SK-N-SH (cell line): ENCODE measurements at regions not wholly inside any gene's neighbourhood (a gene's known extent, or its start where the extent isn't known, plus 50 kb on each side); places are given as distances from the start of the nearest gene placed in this dataset.

ENCODE experiments used
- CTCF ChIA-PET: fragments of 300-600, 350-600 bp; formaldehyde crosslinking; extraction: SDS; loops from one replicate; lab custom pipeline; 2021; lab: Yijun Ruan, JAX
- POLR2A ChIA-PET: fragments of 350-600 bp; sonication (Branson Sonifier 250); formaldehyde crosslinking; extraction: SDS; loops from one replicate; lab custom pipeline; 2020; ENCODE audit warnings: antibody characterized with exemption, inconsistent platforms; lab: Yijun Ruan, JAX
- DNase-seq: peaks from one replicate; pipeline ENCODE4 v3.0.0; 2012
- H2AFZ ChIP-seq: fragments of 200-600 bp; sonication (generic); 2 replicates; pipeline ENCODE4 v1.8.1; 2016; ENCODE audit warnings: antibody characterized with exemption, mild to moderate bottlenecking, low read depth
- H3F3A ChIP-seq: fragments of 200-600 bp; sonication (generic); replicated peaks from 2 replicates; pipeline ENCODE3; 2016; ENCODE audit warnings: antibody characterized with exemption, mild to moderate bottlenecking; ENCODE audit not compliant: insufficient read depth
- H3K27ac ChIP-seq, 2 experiments: fragments of 200-500 bp in 1 of 2; fragments of 200-600 bp in 1 of 2; sonication (Bioruptor generic) in 1 of 2; sonication (generic), shearing (Covaris generic) in 1 of 2; 2 replicates each; pipeline versions ENCODE4 v1.5.1 to v1.6.1; 2014 to 2016; ENCODE audit warnings: low read depth in 2 of 2, inconsistent platforms in 1 of 2, low read length in 1 of 2, mild to moderate bottlenecking in 1 of 2, mixed read lengths in 1 of 2
- H3K27me3 ChIP-seq: fragments of 200-600 bp; sonication (generic), shearing (Covaris generic); 2 replicates; pipeline ENCODE4 v1.6.1; 2016; ENCODE audit warnings: mixed run types; ENCODE audit not compliant: insufficient read depth
- H3K36me3 ChIP-seq, 2 experiments: fragments of 200-500 bp in 1 of 2; fragments of 200-600 bp in 1 of 2; sonication (Bioruptor generic) in 1 of 2; sonication (generic) in 1 of 2; replicated peaks in 1 of 2; 2 replicates each; pipeline versions ENCODE3 to v1.5.1; 2014 to 2016; ENCODE audit warnings: low read length in 1 of 2, mild to moderate bottlenecking in 1 of 2; ENCODE audit not compliant: insufficient read depth in 2 of 2, control insufficient read depth in 1 of 2
- H3K4me1 ChIP-seq, 2 experiments: fragments of 200-500 bp in 1 of 2; fragments of 200-600 bp in 1 of 2; sonication (Bioruptor generic) in 1 of 2; sonication (generic), shearing (Covaris generic) in 1 of 2; 2 replicates each; pipeline versions ENCODE4 v1.5.1 to v1.6.1; 2014 to 2016; ENCODE audit warnings: low read depth in 1 of 2, low read length in 1 of 2, mixed run types in 1 of 2; ENCODE audit not compliant: insufficient read depth in 2 of 2, control insufficient read depth in 1 of 2
- H3K4me2 ChIP-seq: fragments of 200-600 bp; sonication (generic), shearing (Covaris generic); 2 replicates; pipeline ENCODE4 v1.6.1; 2017; ENCODE audit warnings: mixed run types
- H3K4me3 ChIP-seq, 2 experiments: fragments of 200-500 bp in 1 of 2; fragments of 200-600 bp in 1 of 2; sonication (Bioruptor generic) in 1 of 2; sonication (generic), shearing (Covaris generic) in 1 of 2; 2 replicates each; pipeline versions ENCODE4 v1.5.1 to v1.8.1; 2014 to 2016; ENCODE audit warnings: low read depth in 2 of 2, inconsistent platforms in 1 of 2, low read length in 1 of 2, mild to moderate bottlenecking in 1 of 2, mixed read lengths in 1 of 2, moderate library complexity in 1 of 2
- H3K79me2 ChIP-seq: fragments of 200-600 bp; sonication (generic); 2 replicates; pipeline ENCODE4 v1.8.1; 2017; ENCODE audit warnings: mild to moderate bottlenecking; ENCODE audit not compliant: insufficient read depth
- H3K9ac ChIP-seq: fragments of 200-600 bp; sonication (generic); 2 replicates; pipeline ENCODE4 v1.6.1; 2017; ENCODE audit warnings: mixed run types
- H3K9me2 ChIP-seq: fragments of 200-600 bp; sonication (generic); 2 replicates; pipeline ENCODE4 v1.6.1; 2017; ENCODE audit warnings: mixed run types
- H3K9me3 ChIP-seq: fragments of 200-600 bp; sonication (generic); 2 replicates; pipeline ENCODE4 v1.6.1; 2017; ENCODE audit warnings: mixed run types, mild to moderate bottlenecking, moderate library complexity
- H4K20me1 ChIP-seq: fragments of 200-600 bp; sonication (generic); 2 replicates; pipeline ENCODE4 v1.6.1; 2017; ENCODE audit warnings: mild to moderate bottlenecking, mixed run types; ENCODE audit not compliant: insufficient read depth
- CHD2 ChIP-seq: fragments of 150-350 bp; IDR thresholded peaks from 2 replicates; pipeline ENCODE4 v1.6.1; 2018; ENCODE audit warnings: low read length; ENCODE audit not compliant: partially characterized antibody
- FOXJ3 ChIP-seq: sonication (generic); formaldehyde crosslinking; IDR thresholded peaks from 2 replicates; pipeline ENCODE4 v1.5.1; 2020; ENCODE audit warnings: mild to moderate bottlenecking, missing genetic modification reagents
- GATA2 ChIP-seq: sonication (generic); formaldehyde crosslinking; IDR thresholded peaks from 2 replicates; pipeline ENCODE4 v1.5.0; 2020; ENCODE audit warnings: mild to moderate bottlenecking, missing genetic modification reagents
- MXI1 ChIP-seq: IDR thresholded peaks from 2 replicates; pipeline ENCODE4 v1.6.1; 2012; ENCODE audit warnings: mild to moderate bottlenecking, low read depth, low read length, improper control_type of control experiment
- NFIC ChIP-seq: IDR thresholded peaks from 2 replicates; pipeline ENCODE4 v1.4.0; 2012; ENCODE audit warnings: borderline replicate concordance
- POLR2AphosphoS5 ChIP-seq: IDR thresholded peaks from 2 replicates; pipeline ENCODE4 v1.6.1; 2012; ENCODE audit warnings: low read depth, low read length
- RAD21 ChIP-seq: IDR thresholded peaks from 2 replicates; pipeline ENCODE4 v1.6.1; 2012; ENCODE audit warnings: mild to moderate bottlenecking, low read length
- RXRA ChIP-seq: IDR thresholded peaks from 2 replicates; pipeline ENCODE4 v1.4.0; 2012; ENCODE audit warnings: low read depth, mild to moderate bottlenecking, borderline replicate concordance
- SMC3 ChIP-seq: IDR thresholded peaks from 2 replicates; pipeline ENCODE4 v1.6.1; 2012; ENCODE audit warnings: low read depth, low read length, improper control_type of control experiment
- TAF1 ChIP-seq: IDR thresholded peaks from 2 replicates; pipeline ENCODE4 v1.6.1; 2012; ENCODE audit warnings: low read depth, mild to moderate bottlenecking, low read length, moderate library complexity, borderline replicate concordance
- TCF12 ChIP-seq: IDR thresholded peaks from 2 replicates; pipeline ENCODE4 v1.4.0; 2012
- TEAD4 ChIP-seq: IDR thresholded peaks from 2 replicates; pipeline ENCODE4 v1.4.0; 2012; ENCODE audit warnings: mild to moderate bottlenecking, borderline replicate concordance; ENCODE audit not compliant: insufficient read depth
- YY1 ChIP-seq: IDR thresholded peaks from 2 replicates; pipeline ENCODE4 v1.4.0; 2012; ENCODE audit warnings: low read depth, mild to moderate bottlenecking
- whole genome bisulfite sequencing: methylation state at CpG from one replicate; pipeline ENCODE4 v1.1.6; 2017; ENCODE audit warnings: low lambda C conversion rate; 5-methylcytosine and 5-hydroxymethylcytosine counted together
- TF ChIP-seq, protein P1 (sequence below): IDR thresholded peaks from 2 replicates; pipeline ENCODE4 v1.6.1; 2012; ENCODE audit warnings: mild to moderate bottlenecking, low read depth, low read length, moderate library complexity
- TF ChIP-seq, protein P2 (sequence below): fragments of 150-350 bp; IDR thresholded peaks from 2 replicates; pipeline ENCODE4 v1.6.1; 2016; ENCODE audit warnings: mild to moderate bottlenecking, low read depth, low read length
- TF ChIP-seq, protein P3 (sequence below): IDR thresholded peaks from 2 replicates; pipeline ENCODE4 v1.4.0; 2012; ENCODE audit warnings: low read depth, borderline replicate concordance
- TF ChIP-seq, protein P4 (sequence below): fragments of 150-350 bp; IDR thresholded peaks from 2 replicates; pipeline ENCODE4 v1.6.1; 2017; ENCODE audit warnings: antibody characterized with exemption, low read length, low read depth, borderline replicate concordance
- TF ChIP-seq, protein P5 (sequence below): IDR thresholded peaks from 2 replicates; pipeline ENCODE4; 2012

DNA sequence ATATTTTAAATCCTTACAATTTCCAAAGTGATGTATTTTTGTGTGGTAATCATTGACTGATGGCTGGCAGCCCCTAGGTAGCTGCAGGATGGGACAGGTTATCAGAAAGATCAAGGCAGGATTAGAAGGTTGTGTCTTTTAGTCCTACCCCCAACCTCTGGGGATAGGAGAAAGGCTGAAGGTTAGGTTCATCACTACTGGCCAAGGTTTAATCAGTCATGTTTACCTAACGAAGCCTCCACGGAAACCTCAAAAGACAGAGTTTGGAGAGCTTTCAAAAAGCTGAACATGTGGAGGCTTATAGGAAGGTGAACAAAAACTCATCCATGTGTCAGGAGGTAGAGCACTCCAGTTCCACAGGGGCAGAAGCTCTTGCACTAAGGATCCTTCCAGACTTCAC lies 77.5 kb upstream of the CD163 start (continued):
- TF ChIP-seq, protein P1, sequence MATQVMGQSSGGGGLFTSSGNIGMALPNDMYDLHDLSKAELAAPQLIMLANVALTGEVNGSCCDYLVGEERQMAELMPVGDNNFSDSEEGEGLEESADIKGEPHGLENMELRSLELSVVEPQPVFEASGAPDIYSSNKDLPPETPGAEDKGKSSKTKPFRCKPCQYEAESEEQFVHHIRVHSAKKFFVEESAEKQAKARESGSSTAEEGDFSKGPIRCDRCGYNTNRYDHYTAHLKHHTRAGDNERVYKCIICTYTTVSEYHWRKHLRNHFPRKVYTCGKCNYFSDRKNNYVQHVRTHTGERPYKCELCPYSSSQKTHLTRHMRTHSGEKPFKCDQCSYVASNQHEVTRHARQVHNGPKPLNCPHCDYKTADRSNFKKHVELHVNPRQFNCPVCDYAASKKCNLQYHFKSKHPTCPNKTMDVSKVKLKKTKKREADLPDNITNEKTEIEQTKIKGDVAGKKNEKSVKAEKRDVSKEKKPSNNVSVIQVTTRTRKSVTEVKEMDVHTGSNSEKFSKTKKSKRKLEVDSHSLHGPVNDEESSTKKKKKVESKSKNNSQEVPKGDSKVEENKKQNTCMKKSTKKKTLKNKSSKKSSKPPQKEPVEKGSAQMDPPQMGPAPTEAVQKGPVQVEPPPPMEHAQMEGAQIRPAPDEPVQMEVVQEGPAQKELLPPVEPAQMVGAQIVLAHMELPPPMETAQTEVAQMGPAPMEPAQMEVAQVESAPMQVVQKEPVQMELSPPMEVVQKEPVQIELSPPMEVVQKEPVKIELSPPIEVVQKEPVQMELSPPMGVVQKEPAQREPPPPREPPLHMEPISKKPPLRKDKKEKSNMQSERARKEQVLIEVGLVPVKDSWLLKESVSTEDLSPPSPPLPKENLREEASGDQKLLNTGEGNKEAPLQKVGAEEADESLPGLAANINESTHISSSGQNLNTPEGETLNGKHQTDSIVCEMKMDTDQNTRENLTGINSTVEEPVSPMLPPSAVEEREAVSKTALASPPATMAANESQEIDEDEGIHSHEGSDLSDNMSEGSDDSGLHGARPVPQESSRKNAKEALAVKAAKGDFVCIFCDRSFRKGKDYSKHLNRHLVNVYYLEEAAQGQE: no peak
- no peak for TF ChIP-seq GATA2 (CRISPR knock-in tag)
- TF ChIP-seq CHD2: no peak
- TF ChIP-seq, protein P2, sequence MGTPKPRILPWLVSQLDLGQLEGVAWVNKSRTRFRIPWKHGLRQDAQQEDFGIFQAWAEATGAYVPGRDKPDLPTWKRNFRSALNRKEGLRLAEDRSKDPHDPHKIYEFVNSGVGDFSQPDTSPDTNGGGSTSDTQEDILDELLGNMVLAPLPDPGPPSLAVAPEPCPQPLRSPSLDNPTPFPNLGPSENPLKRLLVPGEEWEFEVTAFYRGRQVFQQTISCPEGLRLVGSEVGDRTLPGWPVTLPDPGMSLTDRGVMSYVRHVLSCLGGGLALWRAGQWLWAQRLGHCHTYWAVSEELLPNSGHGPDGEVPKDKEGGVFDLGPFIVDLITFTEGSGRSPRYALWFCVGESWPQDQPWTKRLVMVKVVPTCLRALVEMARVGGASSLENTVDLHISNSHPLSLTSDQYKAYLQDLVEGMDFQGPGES: no peak
- no peak for TF ChIP-seq TCF12
- no peak for TF ChIP-seq YY1
- TF ChIP-seq RAD21: no peak
- TF ChIP-seq MXI1: no peak
- TF ChIP-seq, protein P3, sequence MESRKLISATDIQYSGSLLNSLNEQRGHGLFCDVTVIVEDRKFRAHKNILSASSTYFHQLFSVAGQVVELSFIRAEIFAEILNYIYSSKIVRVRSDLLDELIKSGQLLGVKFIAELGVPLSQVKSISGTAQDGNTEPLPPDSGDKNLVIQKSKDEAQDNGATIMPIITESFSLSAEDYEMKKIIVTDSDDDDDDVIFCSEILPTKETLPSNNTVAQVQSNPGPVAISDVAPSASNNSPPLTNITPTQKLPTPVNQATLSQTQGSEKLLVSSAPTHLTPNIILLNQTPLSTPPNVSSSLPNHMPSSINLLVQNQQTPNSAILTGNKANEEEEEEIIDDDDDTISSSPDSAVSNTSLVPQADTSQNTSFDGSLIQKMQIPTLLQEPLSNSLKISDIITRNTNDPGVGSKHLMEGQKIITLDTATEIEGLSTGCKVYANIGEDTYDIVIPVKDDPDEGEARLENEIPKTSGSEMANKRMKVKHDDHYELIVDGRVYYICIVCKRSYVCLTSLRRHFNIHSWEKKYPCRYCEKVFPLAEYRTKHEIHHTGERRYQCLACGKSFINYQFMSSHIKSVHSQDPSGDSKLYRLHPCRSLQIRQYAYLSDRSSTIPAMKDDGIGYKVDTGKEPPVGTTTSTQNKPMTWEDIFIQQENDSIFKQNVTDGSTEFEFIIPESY: no peak
- no peak for TF ChIP-seq FOXJ3 (CRISPR knock-in tag)
- no peak for TF ChIP-seq TEAD4
- TF ChIP-seq, protein P4, sequence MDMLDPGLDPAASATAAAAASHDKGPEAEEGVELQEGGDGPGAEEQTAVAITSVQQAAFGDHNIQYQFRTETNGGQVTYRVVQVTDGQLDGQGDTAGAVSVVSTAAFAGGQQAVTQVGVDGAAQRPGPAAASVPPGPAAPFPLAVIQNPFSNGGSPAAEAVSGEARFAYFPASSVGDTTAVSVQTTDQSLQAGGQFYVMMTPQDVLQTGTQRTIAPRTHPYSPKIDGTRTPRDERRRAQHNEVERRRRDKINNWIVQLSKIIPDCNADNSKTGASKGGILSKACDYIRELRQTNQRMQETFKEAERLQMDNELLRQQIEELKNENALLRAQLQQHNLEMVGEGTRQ: no peak
- no peak for TF ChIP-seq RXRA

DNA sequence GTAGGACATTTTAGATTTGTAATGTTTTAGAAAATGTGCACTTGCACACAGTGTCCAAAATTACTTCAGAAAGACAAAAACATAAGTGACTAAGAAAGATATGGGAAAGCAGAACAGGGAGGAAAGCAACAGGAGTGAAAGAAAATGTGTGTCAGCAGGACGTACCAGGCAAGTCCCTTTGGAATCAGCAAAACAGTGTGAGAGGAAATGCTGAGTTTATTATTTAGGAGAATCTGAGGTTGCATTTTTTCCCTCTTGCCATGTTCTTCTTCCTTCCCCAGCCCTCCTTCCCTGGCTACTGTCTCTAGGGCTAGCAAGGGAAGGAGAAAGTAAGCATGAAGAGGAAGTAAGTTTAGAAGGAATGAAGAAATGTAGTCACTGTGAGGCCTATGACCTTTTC lies 67.7 kb upstream of the CD163 start:
- Histone ChIP-seq H3K4me3 (no peak overlapping the region), H3K79me2 (no peaks in the 10 kb centered on the region), H2AFZ (no peak overlapping the region), H3F3A (no peaks in the 10 kb centered on the region), H3K9ac (no peak overlapping the region), H3K9me3 (no peaks in the 10 kb centered on the region), H3K9me2 (no peaks in the 10 kb centered on the region), H3K27me3 (peaks cover 14% of the 10 kb centered on the region; the same call in 1 of the 2 replicates), H3K4me2 (no peak overlapping the region), H3K36me3 (no peaks in the 10 kb centered on the region), H3K4me1 (no peaks in the 10 kb centered on the region), H4K20me1 (no peaks in the 10 kb centered on the region), H3K27ac (no peak overlapping the region)
- TF ChIP-seq POLR2AphosphoS5 (no peak), CHD2 (no peak), SMC3 (no peak), TAF1 (no peak), NFIC (no peak)
- TF ChIP-seq, protein P4: no peak
- TF ChIP-seq, protein P5, sequence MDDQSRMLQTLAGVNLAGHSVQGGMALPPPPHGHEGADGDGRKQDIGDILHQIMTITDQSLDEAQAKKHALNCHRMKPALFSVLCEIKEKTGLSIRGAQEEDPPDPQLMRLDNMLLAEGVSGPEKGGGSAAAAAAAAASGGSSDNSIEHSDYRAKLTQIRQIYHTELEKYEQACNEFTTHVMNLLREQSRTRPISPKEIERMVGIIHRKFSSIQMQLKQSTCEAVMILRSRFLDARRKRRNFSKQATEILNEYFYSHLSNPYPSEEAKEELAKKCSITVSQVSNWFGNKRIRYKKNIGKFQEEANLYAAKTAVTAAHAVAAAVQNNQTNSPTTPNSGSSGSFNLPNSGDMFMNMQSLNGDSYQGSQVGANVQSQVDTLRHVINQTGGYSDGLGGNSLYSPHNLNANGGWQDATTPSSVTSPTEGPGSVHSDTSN: no peak
- DNase-seq: no peak
- WGBS: 3% methylated on average over 1 of the region's 1 CpG
- CTCF ChIA-PET: no interaction called here
- POLR2A ChIA-PET: no interaction called here
